ENCODE measurements at regions not wholly inside any gene's neighbourhood (a gene's known extent, or its start where the extent isn't known, plus 50 kb on each side); places are given as distances from the start of the nearest gene placed in this dataset.
"Not testable (repeated sequence)": the region's sequence is repeated elsewhere in the genome, so short reads cannot be mapped to it uniquely, and the experiment has no call there.

DNA sequence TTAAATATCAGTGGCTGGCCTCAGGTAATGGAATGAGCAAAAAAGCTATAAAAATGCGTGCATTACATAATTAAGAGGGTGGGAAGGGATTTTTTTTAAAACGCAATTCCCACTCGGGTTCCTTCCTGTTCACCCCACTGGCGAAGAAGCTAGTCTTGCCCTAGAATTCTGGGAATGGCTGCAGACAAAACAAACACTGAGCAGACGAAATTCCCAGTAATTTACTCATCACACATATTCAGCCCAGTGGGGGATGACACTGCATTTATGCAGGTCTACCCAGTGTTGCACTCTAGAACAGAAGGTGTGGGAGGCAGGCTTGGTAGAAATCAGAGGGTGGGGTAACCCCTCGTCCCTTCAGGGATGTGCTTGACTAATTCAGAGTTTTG, 2695.0 kb upstream of the DEFB115 start:
- DNase-seq: no peak

DNA sequence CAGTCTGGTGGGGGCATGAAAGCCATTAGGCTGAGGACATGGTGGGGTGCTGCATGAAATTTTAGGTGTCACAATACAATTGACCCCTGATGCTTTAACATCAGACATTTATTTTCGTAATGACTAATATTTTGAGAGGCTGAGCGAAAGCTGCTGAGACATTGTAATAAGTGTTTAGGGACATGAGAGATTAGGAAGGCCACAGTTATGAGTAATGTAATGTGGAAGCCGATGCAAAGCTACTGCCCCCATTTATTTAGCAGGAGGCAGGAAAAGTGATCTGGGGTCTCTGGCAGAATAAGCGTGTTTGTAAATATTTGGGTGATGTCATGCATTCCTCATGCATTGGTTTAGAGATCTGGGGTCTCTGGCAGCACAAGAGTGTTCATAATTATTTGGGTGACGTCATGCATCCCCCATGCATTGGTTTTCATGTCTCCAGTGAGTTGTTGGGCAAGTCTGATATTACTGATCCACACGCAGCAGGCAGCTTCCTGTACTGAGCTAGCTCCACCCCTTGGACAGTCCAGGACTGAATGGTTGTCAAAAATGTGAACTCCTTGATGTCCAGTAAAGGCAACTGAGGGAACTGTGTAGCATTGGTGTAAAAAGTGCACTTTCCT, 2694.5 kb upstream of the DEFB115 start:
- not testable (repeated sequence) for DNase-seq

GRCh38 chr20:28564024-28564423, 2693.4 kb upstream of the DEFB115 start:
- not testable (repeated sequence) for DNase-seq

DNA sequence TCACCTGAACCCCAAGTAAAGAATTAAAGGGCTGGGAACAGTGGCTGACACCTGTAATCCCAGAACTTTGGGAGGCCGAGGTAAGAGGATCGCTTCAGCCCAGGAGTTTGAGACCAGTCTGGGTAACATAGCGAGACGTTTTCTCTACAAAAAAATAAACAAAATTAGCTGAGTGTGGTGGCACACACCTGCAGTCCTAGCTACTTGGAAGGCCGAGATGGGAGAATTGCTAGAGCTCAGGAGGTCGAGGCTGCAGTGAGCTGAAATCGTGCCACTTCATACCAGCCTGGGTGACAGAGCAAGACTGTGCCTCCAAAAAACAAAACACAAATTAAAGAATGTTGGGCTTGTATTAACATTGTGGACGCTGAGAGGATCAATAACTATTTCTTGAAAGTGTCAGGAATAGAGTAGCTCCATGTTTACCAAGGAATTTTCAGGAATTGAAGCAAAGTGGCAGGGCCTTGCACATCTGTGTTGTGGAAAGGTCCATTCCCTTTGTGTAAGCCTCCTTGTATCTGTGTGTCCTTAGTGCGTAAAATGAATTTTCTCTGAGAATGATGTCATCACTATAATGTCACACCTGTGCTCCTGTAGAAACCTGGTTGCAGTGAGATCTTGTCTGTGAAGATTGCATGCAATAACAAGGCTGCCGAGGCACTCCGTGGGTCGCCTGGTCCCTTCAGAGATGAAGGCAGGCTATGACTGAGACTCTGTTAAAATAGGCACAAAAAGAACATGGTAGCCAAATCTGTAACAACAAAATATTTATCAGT, 2692.6 kb upstream of the DEFB115 start:
- DNase-seq: not testable (repeated sequence)

DNA sequence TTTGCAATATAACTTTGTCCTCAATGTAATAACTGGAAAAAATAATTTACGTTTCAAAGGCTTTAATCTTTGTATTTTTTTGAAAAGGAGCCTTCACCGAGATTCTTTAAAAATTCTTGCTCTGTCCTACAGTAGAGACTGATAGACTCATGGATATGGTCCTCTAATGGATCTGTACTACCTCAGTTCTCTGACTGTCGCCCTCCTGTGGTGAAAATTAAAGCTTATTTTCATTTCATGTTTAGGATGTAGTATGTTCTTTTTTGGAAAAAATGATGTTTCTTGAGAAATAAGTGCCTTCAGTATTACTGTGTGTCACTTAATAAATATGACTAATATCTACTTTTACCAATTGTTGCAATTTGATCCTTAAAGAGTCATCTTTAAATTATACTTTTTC, 2681.5 kb upstream of the DEFB115 start:
- DNase-seq: not testable (repeated sequence)

- not testable (repeated sequence) for DNase-seq
These were observed 2665.8 kb upstream of the DEFB115 start for GRCh38 chr20:28591680-28592079.

GRCh38 chr20:28593383-28593782, 2664.1 kb upstream of the DEFB115 start:
- not testable (repeated sequence) for DNase-seq

- DNase-seq: not testable (repeated sequence)
These were observed 2663.0 kb upstream of the DEFB115 start for GRCh38 chr20:28594476-28594875.

DNA sequence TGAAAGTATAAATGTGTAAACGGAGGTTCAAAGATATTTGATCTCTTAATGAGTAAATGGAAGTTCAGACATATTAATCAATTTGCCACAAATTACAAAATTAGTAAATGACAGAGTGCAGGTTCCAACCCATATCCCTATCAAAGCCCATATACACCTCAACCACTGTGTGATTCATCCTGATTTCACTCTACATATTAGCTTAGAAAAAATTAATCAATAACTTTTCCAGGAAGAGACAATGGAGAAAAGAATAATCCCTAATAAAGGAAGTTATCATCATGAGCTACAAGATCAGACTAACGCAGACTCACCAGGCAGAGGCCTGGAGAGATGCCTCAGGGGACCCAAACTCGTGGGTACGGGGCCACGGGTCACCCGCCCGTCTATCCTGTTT, 2655.5 kb upstream of the DEFB115 start:
- not testable (repeated sequence) for DNase-seq

- DNase-seq: peak; percentile 70
These were observed 2654.9 kb upstream of the DEFB115 start for GRCh38 chr20:28602403-28603217.

DNA sequence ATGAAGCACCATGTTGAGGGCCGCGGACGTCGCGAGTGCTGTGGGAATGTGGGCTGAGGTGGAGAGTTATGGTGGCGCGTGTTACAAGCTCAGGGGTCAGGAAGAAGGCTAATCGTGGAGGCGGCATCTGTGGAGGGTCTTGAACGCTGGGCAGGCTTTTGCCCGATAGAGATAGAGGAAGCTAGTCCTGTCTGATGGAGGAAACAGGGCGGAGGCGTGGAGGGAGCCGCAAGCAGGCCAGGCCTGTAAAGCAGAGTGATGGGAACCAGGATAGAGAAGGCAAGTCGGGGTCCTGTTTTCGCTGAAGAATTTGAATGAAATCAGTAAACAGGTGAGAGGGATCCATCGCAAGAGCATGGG, 2654.3 kb upstream of the DEFB115 start:
- not testable (repeated sequence) for DNase-seq

GRCh38 chr20:28616354-28616753, 2641.1 kb upstream of the DEFB115 start:
- no peak for DNase-seq

- not testable (repeated sequence) for DNase-seq
These were observed 2637.4 kb upstream of the DEFB115 start for GRCh38 chr20:28619956-28620651.

GRCh38 chr20:28625112-28625511, 2632.4 kb upstream of the DEFB115 start:
- not testable (repeated sequence) for DNase-seq

DNA sequence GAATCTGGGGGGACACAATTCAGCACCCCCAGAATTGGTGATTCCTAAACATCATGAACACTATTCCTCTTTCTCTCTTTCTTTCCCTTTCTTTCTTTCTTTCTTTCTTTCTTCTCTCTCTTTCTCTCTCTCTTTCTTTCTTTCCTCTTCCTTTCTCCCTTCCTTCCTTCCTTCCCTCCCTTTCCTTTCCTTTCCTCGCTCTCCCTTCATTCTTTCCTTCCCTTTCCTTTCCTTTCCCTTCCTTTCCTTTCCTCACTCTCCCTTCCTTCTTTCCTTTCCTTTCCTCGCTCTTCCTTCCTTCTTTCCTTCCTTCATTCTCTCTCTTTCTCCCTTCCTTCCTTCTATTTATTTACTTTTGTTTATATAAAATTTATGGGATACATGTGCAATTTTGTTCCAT, 2616.6 kb upstream of the DEFB115 start:
- not testable (repeated sequence) for DNase-seq

Data from activated CD4-positive, alpha-beta T cell treated with anti-CD3 and anti-CD28 coated beads, Interleukin-2, amount 50 U/mL, for 1 hour (primary cell).